GM10248 (cell line): ENCODE measurements at regions not wholly inside any gene's neighbourhood (a gene's known extent, or its start where the extent isn't known, plus 50 kb on each side); places are given as distances from the start of the nearest gene placed in this dataset.

ENCODE experiments used
- CTCF ChIA-PET: fragments of 300-600 bp; sonication (Branson Sonifier 250); formaldehyde crosslinking; extraction: SDS; loops from one replicate; lab custom pipeline; 2021; ENCODE audit warnings: antibody characterized with exemption; lab: Yijun Ruan, JAX
- POLR2A ChIA-PET: fragments of 350-650 bp; sonication (Branson Sonifier 250); formaldehyde crosslinking; extraction: SDS; loops from one replicate; lab custom pipeline; 2020; ENCODE audit warnings: antibody characterized with exemption; lab: Yijun Ruan, JAX
- DNase-seq: peaks from one replicate; pipeline ENCODE4 v3.0.0; 2012; ENCODE audit errors: extremely low spot score
- CTCF ChIP-seq: IDR thresholded peaks from 2 replicates; pipeline ENCODE4 v1.5.1; 2012; ENCODE audit warnings: mild to moderate bottlenecking, low read depth; ENCODE audit errors: extremely low read depth, missing control alignments, control extremely low read depth

GRCh38 chr6:43874814-43875590 lies 105.0 kb downstream of the VEGFA start:
- TF ChIP-seq CTCF = no peak
- no peak for DNase-seq
- CTCF ChIA-PET = interaction anchor here (0.9 to 1.4 kb wide), 2 partner anchors 8 to 204 kb away, joined by 4 to 5 read pairs; no protein-coding TSS in a partner anchor
- POLR2A ChIA-PET = no interaction called here

GRCh38 chr6:43873806-43874714 lies 104.0 kb downstream of the VEGFA start:
- ChIA-PET CTCF (interaction anchor here (1.2 to 1.4 kb wide), 2 partner anchors 9 to 12 kb away, joined by 3 to 4 read pairs; no protein-coding TSS in a partner anchor), POLR2A (no interaction called here)
- TF ChIP-seq CTCF = no peak
- DNase-seq = no peak

GRCh38 chr6:43871933-43872332 lies 101.9 kb downstream of the VEGFA start:
- POLR2A ChIA-PET = no interaction called here
- TF ChIP-seq CTCF = no peak
- CTCF ChIA-PET = interaction anchor here (1.1 to 1.3 kb wide), 2 partner anchors 15 to 23 kb away, joined by 3 read pairs; no protein-coding TSS in a partner anchor
- no peak for DNase-seq

- ChIA-PET CTCF (interaction anchor here (1.1 to 1.3 kb wide), 2 partner anchors 15 to 23 kb away, joined by 3 read pairs; no protein-coding TSS in a partner anchor), POLR2A (no interaction called here)
- DNase-seq = no peak
- TF ChIP-seq CTCF = no peak
Observed at GRCh38 chr6:43871284-43871683, 101.3 kb downstream of the VEGFA start.

GRCh38 chr6:43870660-43871061 lies 100.7 kb downstream of the VEGFA start:
- TF ChIP-seq CTCF = no peak
- ChIA-PET POLR2A (no interaction called here), CTCF (no interaction called here)
- DNase-seq = no peak
